HG03175 (cell line): ENCODE measurements at regions not wholly inside any gene's neighbourhood (a gene's known extent, or its start where the extent isn't known, plus 50 kb on each side); places are given as distances from the start of the nearest gene placed in this dataset.
"Not testable (repeated sequence)": the region's sequence is repeated elsewhere in the genome, so short reads cannot be mapped to it uniquely, and the experiment has no call there.

Experiments
- ATAC-seq: cut with Tn5 transposase; IDR thresholded peaks from one replicate; pipeline ENCODE4 v1.9.1; 2021; ENCODE audit warnings: mild to moderate bottlenecking, moderate library complexity; ENCODE audit not compliant: unreplicated experiment

GRCh38 chr11:91093141-91093540 is 870.3 kb upstream of the CHORDC1 start:
- no peak for ATAC-seq

GRCh38 chr11:91091563-91091962 is 868.7 kb upstream of the CHORDC1 start:
- ATAC-seq: no peak

GRCh38 chr11:91086028-91086427 is 863.2 kb upstream of the CHORDC1 start:
- no peak for ATAC-seq

GRCh38 chr11:91082255-91082654 is 859.4 kb upstream of the CHORDC1 start:
- no peak for ATAC-seq

GRCh38 chr11:91081440-91082043 is 858.7 kb upstream of the CHORDC1 start:
- ATAC-seq: no peak

- no peak for ATAC-seq
Measured at GRCh38 chr11:91078221-91078620, 855.4 kb upstream of the CHORDC1 start.

GRCh38 chr11:91075032-91075695 is 852.3 kb upstream of the CHORDC1 start:
- no peak for ATAC-seq

GRCh38 chr11:91067666-91068065 is 844.8 kb upstream of the CHORDC1 start:
- ATAC-seq: no peak

GRCh38 chr11:91066456-91067047 is 843.7 kb upstream of the CHORDC1 start:
- no peak for ATAC-seq

GRCh38 chr11:91063399-91063798 is 840.5 kb upstream of the CHORDC1 start:
- ATAC-seq: not testable (repeated sequence)

GRCh38 chr11:91047882-91048281 is 825.0 kb upstream of the CHORDC1 start:
- ATAC-seq: no peak

- no peak for ATAC-seq
Measured at GRCh38 chr11:91046261-91046660, 823.4 kb upstream of the CHORDC1 start.

- ATAC-seq: no peak
Measured at GRCh38 chr11:91041626-91042025, 818.8 kb upstream of the CHORDC1 start.

GRCh38 chr11:91023731-91024130 is 800.9 kb upstream of the CHORDC1 start:
- no peak for ATAC-seq

GRCh38 chr11:91011503-91011902 is 788.7 kb upstream of the CHORDC1 start:
- no peak for ATAC-seq

GRCh38 chr11:91005458-91005857 is 782.6 kb upstream of the CHORDC1 start:
- ATAC-seq: no peak

- no peak for ATAC-seq
Measured at GRCh38 chr11:90997241-90997640, 774.4 kb upstream of the CHORDC1 start.

GRCh38 chr11:90972159-90972558 is 749.3 kb upstream of the CHORDC1 start:
- not testable (repeated sequence) for ATAC-seq

- ATAC-seq: no peak
Measured at GRCh38 chr11:90947930-90948329, 725.1 kb upstream of the CHORDC1 start.

- ATAC-seq: no peak
Measured at GRCh38 chr11:90930252-90930651, 707.4 kb upstream of the CHORDC1 start.

GRCh38 chr11:90919332-90919731 is 696.5 kb upstream of the CHORDC1 start:
- no peak for ATAC-seq

- no peak for ATAC-seq
Measured at GRCh38 chr11:90916706-90917105, 693.9 kb upstream of the CHORDC1 start.
